Thyroid gland (tissue), 4 donors: ENCODE measurements at regions not wholly inside any gene's neighbourhood (a gene's known extent, or its start where the extent isn't known, plus 50 kb on each side); places are given as distances from the start of the nearest gene placed in this dataset.

ENCODE experiments used
- CTCF ChIP-seq, 6 experiments: fragments of 200-600 bp in 3 of 6; fragments of 450-650 bp in 3 of 6; sonication (generic) in 3 of 6; IDR thresholded peaks; one replicate each; pipeline ENCODE4 v1.5.1; 2016 to 2019; ENCODE audit warnings: antibody characterized with exemption in 6 of 6, mild to moderate bottlenecking in 2 of 6, inconsistent platforms in 1 of 6, moderate library complexity in 1 of 6
- POLR2A ChIP-seq, 2 donors: fragments of 450-650 bp; IDR thresholded peaks; one replicate each; pipeline ENCODE4 v1.6.1; 2017; ENCODE audit warnings: antibody characterized with exemption in 2 of 2, mild to moderate bottlenecking in 2 of 2, moderate library complexity in 1 of 2

DNA sequence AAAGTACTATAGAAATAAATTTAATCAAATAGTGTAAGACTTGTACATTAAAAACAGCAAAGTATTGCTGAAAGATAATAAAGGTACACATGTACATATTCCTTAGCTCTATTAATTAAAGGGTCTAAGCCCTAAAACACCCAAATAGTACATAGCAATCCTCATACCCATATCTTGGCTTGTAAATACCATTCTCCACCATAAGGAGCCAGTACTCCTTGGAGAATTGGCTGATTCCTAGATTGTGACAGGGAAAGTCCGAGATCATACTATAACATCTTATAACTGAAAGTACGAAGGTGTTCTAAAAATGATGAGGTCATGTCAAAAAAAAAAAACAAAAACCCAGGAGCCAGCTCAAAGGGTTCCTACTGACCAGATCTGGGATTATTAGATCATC, 614.6 kb downstream of the SUCLG1 start:
- no peak for TF ChIP-seq CTCF (IDR thresholded peaks at IDR 0.05)
- TF ChIP-seq POLR2A (IDR thresholded peaks at IDR 0.05) = no peak
